GM12878 (cell line): ENCODE measurements at regions not wholly inside any gene's neighbourhood (a gene's known extent, or its start where the extent isn't known, plus 50 kb on each side); places are given as distances from the start of the nearest gene placed in this dataset.

Experiments used
- ATAC-seq: fragments of 200-7000 bp; cut with Tn5 transposase; 3 replicates; pipeline ENCODE4 v1.9.1; 2020; ENCODE audit warnings: mild to moderate bottlenecking, moderate library complexity
- BruUV-seq: library from RNA; stranded (reverse); fragments of 400-500 nt; replicated peaks from 2 replicates; lab custom pipeline; 2021; lab: Mats Ljungman, UMichigan
- CTCF ChIA-PET: fragments of 300-600 bp; sonication (Branson Sonifier 250); formaldehyde crosslinking; extraction: SDS; loops from one replicate; lab custom pipeline; 2021; ENCODE audit warnings: inconsistent platforms; lab: Yijun Ruan, JAX
- POLR2A ChIA-PET: fragments of 350-600 bp; formaldehyde crosslinking; extraction: SDS; loops from one replicate; lab custom pipeline; 2021; ENCODE audit warnings: inconsistent platforms; lab: Charles Lee
- RAD21 ChIA-PET: fragments of 300-600 bp; sonication (Branson Sonifier 250); formaldehyde crosslinking; loops from one replicate; lab custom pipeline; 2023; ENCODE audit warnings: antibody characterized with exemption; ENCODE audit not compliant: unreplicated experiment; lab: Charles Lee
- SMC1A ChIA-PET: fragments of 300-600 bp; sonication (Branson Sonifier 250); formaldehyde crosslinking; loops from one replicate; lab custom pipeline; 2023; ENCODE audit not compliant: unreplicated experiment, uncharacterized antibody; lab: Charles Lee
- DNase-seq: peaks from one replicate; pipeline ENCODE4 v3.0.0-alpha.2; 2011; ENCODE audit warnings: low read depth, low spot score
- FAIRE-seq: peaks from 3 replicates; lab custom pipeline; 2011; peaks lifted over from hg19 to GRCh38; lab: Jason Lieb, UNC
- H2AFZ ChIP-seq: 2 replicates; pipeline ENCODE4 v1.6.0; 2011; ENCODE audit warnings: low read depth, low read length, control low read depth; ENCODE audit not compliant: control insufficient read depth
- H3K27ac ChIP-seq: 2 replicates; pipeline ENCODE4 v1.5.1; 2011; ENCODE audit warnings: control low read depth; ENCODE audit not compliant: control insufficient read depth, insufficient read depth
- H3K27me3 ChIP-seq, 2 experiments: replicated peaks in 1 of 2; 2 replicates each; pipeline versions ENCODE4 v1.6.0 to v1.6.1; 2011; ENCODE audit warnings: low read length in 1 of 2; ENCODE audit not compliant: control insufficient read depth in 2 of 2, insufficient read depth in 2 of 2
- H3K36me3 ChIP-seq, 2 experiments: 2 replicates each; pipeline ENCODE4 v1.5.1; 2011; ENCODE audit warnings: low read length in 1 of 2; ENCODE audit not compliant: control insufficient read depth in 2 of 2, insufficient read depth in 2 of 2
- H3K4me1 ChIP-seq: 2 replicates; pipeline ENCODE4 v1.6.1; 2011; ENCODE audit warnings: mild to moderate bottlenecking, low read length, moderate library complexity, mixed read lengths; ENCODE audit not compliant: control insufficient read depth, insufficient read depth
- H3K4me2 ChIP-seq: 2 replicates; pipeline ENCODE4 v1.6.0; 2011; ENCODE audit warnings: control low read depth; ENCODE audit not compliant: control insufficient read depth, insufficient read depth
- H3K4me3 ChIP-seq: fragments of 200-600 bp; sonication (generic); 2 replicates; pipeline ENCODE4 v1.5.1; 2016
- H3K79me2 ChIP-seq: 2 replicates; pipeline ENCODE4 v1.6.0; 2011; ENCODE audit warnings: low read length; ENCODE audit not compliant: control insufficient read depth, insufficient read depth
- H3K9ac ChIP-seq: 2 replicates; pipeline ENCODE4 v1.8.0; 2011; ENCODE audit warnings: low read length, control low read depth, mixed read lengths; ENCODE audit not compliant: control insufficient read depth, insufficient read depth
- H3K9me3 ChIP-seq: replicated peaks from 3 replicates; pipeline ENCODE4 v1.5.1; 2011; ENCODE audit warnings: mild to moderate bottlenecking, low read length; ENCODE audit not compliant: control insufficient read depth, insufficient read depth
- H4K20me1 ChIP-seq: 2 replicates; pipeline ENCODE4 v1.6.0; 2011; ENCODE audit not compliant: control insufficient read depth, insufficient read depth
- BACH1 ChIP-seq: fragments of 450-650 bp; IDR thresholded peaks from 2 replicates; pipeline ENCODE4 v1.6.1; 2017; ENCODE audit warnings: mild to moderate bottlenecking, borderline replicate concordance
- CUX1 ChIP-seq: IDR thresholded peaks from 2 replicates; pipeline ENCODE4 v1.6.1; 2012; ENCODE audit warnings: improper control_type of control experiment, low read depth, low read length; ENCODE audit not compliant: insufficient replicate concordance
- E2F4 ChIP-seq: IDR thresholded peaks from 2 replicates; pipeline ENCODE4 v1.6.1; 2012; ENCODE audit warnings: low read depth, low read length, improper control_type of control experiment
- E4F1 ChIP-seq: fragments of 450-650 bp; IDR thresholded peaks from 2 replicates; pipeline ENCODE4 v1.6.1; 2018; ENCODE audit warnings: borderline replicate concordance, mild to moderate bottlenecking; ENCODE audit not compliant: partially characterized antibody
- EED ChIP-seq: sonication (generic); IDR thresholded peaks from 2 replicates; pipeline ENCODE4 v1.6.1; 2016; ENCODE audit warnings: antibody characterized with exemption, low read depth
- JUNB ChIP-seq: IDR thresholded peaks from 2 replicates; pipeline ENCODE4 v1.6.1; 2016; ENCODE audit warnings: antibody characterized with exemption, mild to moderate bottlenecking
- MLLT1 ChIP-seq: fragments of 450-650 bp; IDR thresholded peaks from 2 replicates; pipeline ENCODE4 v1.6.1; 2016; ENCODE audit warnings: mild to moderate bottlenecking
- NKRF ChIP-seq: fragments of 450-650 bp; conservative IDR thresholded peaks from 2 replicates; pipeline ENCODE4 v1.6.1; 2017; ENCODE audit warnings: mild to moderate bottlenecking, moderate library complexity
- PML ChIP-seq: IDR thresholded peaks from 2 replicates; pipeline ENCODE4 v1.6.1; 2012; ENCODE audit warnings: low read length, inconsistent platforms
- POU2F2 ChIP-seq: IDR thresholded peaks from 3 replicates; pipeline ENCODE4 v1.6.1; 2011; ENCODE audit warnings: low read depth, mild to moderate bottlenecking, low read length, borderline replicate concordance
- RAD51 ChIP-seq: fragments of 450-650 bp; IDR thresholded peaks from 2 replicates; pipeline ENCODE4 v1.6.1; 2016; ENCODE audit warnings: moderate library complexity, mild to moderate bottlenecking, inconsistent platforms
- SMC3 ChIP-seq: IDR thresholded peaks from 2 replicates; pipeline ENCODE4 v1.6.1; 2011; ENCODE audit warnings: low read length, improper control_type of control experiment, borderline replicate concordance
- TCF3 ChIP-seq: IDR thresholded peaks from 2 replicates; pipeline ENCODE4 v1.6.1; 2012; ENCODE audit warnings: low read depth, mild to moderate bottlenecking, low read length, borderline replicate concordance; ENCODE audit not compliant: insufficient read depth
- WGBS: methylation state at CpG from one replicate; pipeline ENCODE4 v1.1.6; 2016; ENCODE audit warnings: low lambda C conversion rate; ENCODE audit not compliant: insufficient replicate concordance, insufficient coverage; ENCODE audit errors: missing lambda C conversion rate; 5-methylcytosine and 5-hydroxymethylcytosine counted together
- in situ Hi-C: fragments of 300-500 bp; cut with MboI; formaldehyde crosslinking; loops from 9 replicates; pipeline ENCODE4 v1.14.3; 2018; ENCODE audit warnings: mixed read lengths
- intact Hi-C: fragments of 100-400 bp; cut with micrococcal nuclease; formaldehyde crosslinking; loops from one replicate; pipeline ENCODE4 v1.14.2; 2022; ENCODE audit not compliant: unreplicated experiment

GRCh38 chr15:94791008-94791407 is 559.6 kb downstream of the MCTP2 start:
- POLR2A ChIA-PET, result no interaction called here
- Histone ChIP-seq H3K9me3 (no peaks in the 10 kb centered on the region; the same call in 2 of the 3 replicates), H3K36me3 (no peaks in the 10 kb centered on the region), H2AFZ (no peak overlapping the region), H4K20me1 (no peaks in the 10 kb centered on the region), H3K27me3 (no peaks in the 10 kb centered on the region), H3K27ac (no peak overlapping the region), H3K4me2 (no peak overlapping the region), H3K79me2 (no peaks in the 10 kb centered on the region), H3K4me3 (no peak overlapping the region), H3K9ac (no peak overlapping the region), H3K4me1 (no peaks in the 10 kb centered on the region)
- 32% methylated on average over 2 of the region's 2 CpGs for WGBS
- CTCF ChIA-PET, result no interaction called here
- SMC1A ChIA-PET, result no interaction called here
- intact Hi-C loops, result no loop called here
- no TSS peak for BruUV-seq
- FAIRE-seq (no peak), ATAC-seq (no peak), DNase-seq (no peak)
- RAD21 ChIA-PET, result no interaction called here
- in situ Hi-C loops, result no loop called here
- TF ChIP-seq POU2F2, result no peak
- no peak for TF ChIP-seq TCF3
- TF ChIP-seq CUX1, result no peak
- TF ChIP-seq BACH1, result no peak
- no peak for TF ChIP-seq E4F1
- no peak for TF ChIP-seq RAD51
- no peak for TF ChIP-seq E2F4
- no peak for TF ChIP-seq NKRF
- no peak for TF ChIP-seq MLLT1
- TF ChIP-seq PML, result no peak
- no peak for TF ChIP-seq JUNB
- TF ChIP-seq SMC3, result no peak
- no peak for TF ChIP-seq EED
